ENCODE measurements at regions not wholly inside any gene's neighbourhood (a gene's known extent, or its start where the extent isn't known, plus 50 kb on each side); places are given as distances from the start of the nearest gene placed in this dataset.

DNA sequence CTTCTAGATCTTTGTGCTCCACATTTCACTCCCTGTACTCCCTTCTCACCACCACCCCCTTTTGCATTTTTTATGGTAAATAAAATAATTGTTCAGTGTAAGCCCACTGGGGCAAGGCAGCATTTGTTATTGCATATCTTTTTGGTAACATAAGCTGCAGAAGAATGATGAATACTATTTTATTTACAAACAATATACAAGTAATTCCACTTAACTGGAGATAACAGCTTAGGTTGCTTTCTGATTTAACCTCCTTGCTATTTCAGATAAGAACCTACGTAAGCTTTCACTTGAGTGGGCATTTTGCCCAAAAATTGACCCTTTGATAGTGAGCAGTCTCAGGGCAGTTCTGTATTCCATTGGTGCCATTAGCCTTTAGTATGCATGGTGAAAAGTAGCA lies 417.9 kb downstream of the SH3GL2 start:
- no peak for ATAC-seq
- POLR2A ChIA-PET = no interaction called here
- TF ChIP-seq KDM5A (IDR thresholded peaks at IDR 0.05) = no peak
- TF ChIP-seq, protein P1, sequence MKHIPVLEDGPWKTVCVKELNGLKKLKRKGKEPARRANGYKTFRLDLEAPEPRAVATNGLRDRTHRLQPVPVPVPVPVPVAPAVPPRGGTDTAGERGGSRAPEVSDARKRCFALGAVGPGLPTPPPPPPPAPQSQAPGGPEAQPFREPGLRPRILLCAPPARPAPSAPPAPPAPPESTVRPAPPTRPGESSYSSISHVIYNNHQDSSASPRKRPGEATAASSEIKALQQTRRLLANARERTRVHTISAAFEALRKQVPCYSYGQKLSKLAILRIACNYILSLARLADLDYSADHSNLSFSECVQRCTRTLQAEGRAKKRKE (CRISPR knock-in tag; IDR thresholded peaks at IDR 0.05; ENCODE audit: low read depth) = no peak
- Histone ChIP-seq H3K4me3 (no peak overlapping the region), H3K4me1 (no peaks in the 10 kb centered on the region), H3K27ac (no peak overlapping the region), H3K9me3 (no peaks in the 10 kb centered on the region), H3K4me2 (no peak overlapping the region)
- DNase-seq (ENCODE audit: low read depth in 1 of 2, low spot score in 1 of 2) = no peak
- FAIRE-seq = no peak
- WGBS (ENCODE audit: missing lambda C conversion rate) = 0% methylated on average over 1 of the region's 1 CpG
- CTCF ChIA-PET = interaction anchor here (1.6 kb wide), 1 partner anchor 15 kb away, joined by 4 read pairs; no protein-coding TSS in a partner anchor

DNA sequence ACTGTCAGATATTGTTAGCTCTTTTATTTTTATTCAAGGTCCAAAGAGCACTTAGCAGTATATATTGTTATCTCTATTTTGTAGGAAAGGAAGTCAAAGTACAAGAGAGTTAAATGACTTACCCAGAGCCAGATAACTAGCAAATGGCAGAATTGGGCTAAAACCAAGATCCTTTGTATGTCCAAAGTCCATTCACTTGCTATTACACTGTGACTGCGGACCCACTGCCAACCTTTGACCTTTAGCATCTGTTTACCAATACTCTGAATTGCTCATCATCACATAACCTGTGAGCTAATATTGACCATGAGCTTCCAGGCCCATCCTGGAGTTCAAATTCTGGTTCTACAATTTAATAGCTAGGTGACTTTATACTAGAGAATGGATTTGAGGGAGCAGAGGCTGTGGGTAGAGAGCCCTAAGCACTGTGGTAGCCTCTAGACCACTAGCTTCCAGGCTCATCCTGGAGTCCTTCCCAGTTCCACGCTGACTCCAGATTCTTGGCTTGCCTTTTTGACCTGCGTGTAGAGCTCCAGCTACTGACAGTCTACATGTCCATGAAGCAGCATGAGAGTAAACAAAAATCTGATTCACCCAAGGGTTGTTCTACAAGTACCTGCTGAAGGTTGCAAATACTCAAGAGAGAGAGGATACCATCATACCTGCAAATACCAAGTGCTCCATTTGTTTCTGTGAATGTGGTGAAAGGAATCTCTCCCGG lies 424.0 kb downstream of the SH3GL2 start:
- H3K4me3 ChIP-seq = no peak overlapping the region
- TF ChIP-seq GATA3 (IDR thresholded peaks at IDR 0.05; ENCODE audit: borderline replicate concordance) (no peak), RAD21 (conservative IDR thresholded peaks at IDR 0.05 in 1 of 2, IDR thresholded peaks at IDR 0.05 in 1 of 2) (no peak), EHMT2 (IDR thresholded peaks at IDR 0.05; ENCODE audit: low read depth) (no peak), RARB (CRISPR knock-in tag; IDR thresholded peaks at IDR 0.05) (no peak), EHF (CRISPR knock-in tag; IDR thresholded peaks at IDR 0.05) (no peak), MYC (IDR thresholded peaks at IDR 0.05; ENCODE audit: borderline replicate concordance, low read length) (no peak), CEBPB (IDR thresholded peaks at IDR 0.05) (no peak), ZC3H11A (IDR thresholded peaks at IDR 0.05) (no peak), ZFP36 (IDR thresholded peaks at IDR 0.05; ENCODE audit: borderline replicate concordance, partially characterized antibody) (no peak), FOSB (CRISPR knock-in tag; IDR thresholded peaks at IDR 0.05) (no peak), HOXB13 (CRISPR knock-in tag; IDR thresholded peaks at IDR 0.05; ENCODE audit: low read depth) (no peak), NPAS2 (CRISPR knock-in tag; IDR thresholded peaks at IDR 0.05; ENCODE audit: borderline replicate concordance) (no peak), CHD2 (IDR thresholded peaks at IDR 0.05; ENCODE audit: low read length, partially characterized antibody) (no peak), KDM5A (IDR thresholded peaks at IDR 0.05) (no peak)
- TF ChIP-seq, protein P1 (CRISPR knock-in tag; IDR thresholded peaks at IDR 0.05; ENCODE audit: low read depth) = no peak
- no peak overlapping the region for H3K27ac ChIP-seq
- 6% methylated on average over 4 of the region's 4 CpGs for WGBS (ENCODE audit: missing lambda C conversion rate)
- DNase-seq (ENCODE audit: low read depth in 1 of 2, low spot score in 1 of 2) (no peak), ATAC-seq (no peak), FAIRE-seq (no peak)
- no peak overlapping the region for H3K4me2 ChIP-seq
- no peaks in the 10 kb centered on the region for H3K9me3 ChIP-seq
- H3K4me1 ChIP-seq = no peaks in the 10 kb centered on the region
- ChIA-PET CTCF (interaction anchor here (0.8 kb wide), 1 partner anchor 14 kb away, joined by 3 read pairs; no protein-coding TSS in a partner anchor), POLR2A (no interaction called here)

DNA sequence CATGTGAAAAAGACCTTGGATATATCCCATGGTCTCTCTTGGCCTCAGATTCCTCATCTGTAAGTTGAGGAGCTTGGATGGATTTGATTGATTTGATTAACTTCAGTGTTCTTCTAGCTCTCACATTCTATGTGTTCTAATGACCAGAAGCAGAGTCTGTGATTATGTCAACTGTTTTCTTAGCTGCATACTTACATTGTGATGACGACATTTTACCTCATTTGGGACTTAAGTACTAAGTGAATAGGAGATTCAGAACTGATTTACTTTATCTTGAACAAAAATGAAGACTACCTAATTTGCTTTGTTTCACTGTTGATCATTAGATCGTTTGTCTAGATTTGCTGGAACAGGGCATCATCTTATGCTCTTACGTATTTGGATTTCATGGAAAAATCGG lies 427.7 kb downstream of the SH3GL2 start:
- Histone ChIP-seq H3K4me3 (no peak overlapping the region), H3K9me3 (no peaks in the 10 kb centered on the region), H3K27ac (no peak overlapping the region), H3K4me1 (no peaks in the 10 kb centered on the region), H3K4me2 (no peak overlapping the region)
- ATAC-seq (no peak), DNase-seq (ENCODE audit: low read depth in 1 of 2, low spot score in 1 of 2) (no peak), FAIRE-seq (peak; percentile 61)
- CTCF ChIA-PET = interaction anchor here (0.7 kb wide), 1 partner anchor 250 kb away, joined by 4 read pairs; no protein-coding TSS in a partner anchor
- no peak for TF ChIP-seq MAZ (IDR thresholded peaks at IDR 0.05; ENCODE audit: borderline replicate concordance, low read depth, low read length)
- 10% methylated on average over 4 of the region's 4 CpGs for WGBS (ENCODE audit: missing lambda C conversion rate)
- POLR2A ChIA-PET = no interaction called here

DNA sequence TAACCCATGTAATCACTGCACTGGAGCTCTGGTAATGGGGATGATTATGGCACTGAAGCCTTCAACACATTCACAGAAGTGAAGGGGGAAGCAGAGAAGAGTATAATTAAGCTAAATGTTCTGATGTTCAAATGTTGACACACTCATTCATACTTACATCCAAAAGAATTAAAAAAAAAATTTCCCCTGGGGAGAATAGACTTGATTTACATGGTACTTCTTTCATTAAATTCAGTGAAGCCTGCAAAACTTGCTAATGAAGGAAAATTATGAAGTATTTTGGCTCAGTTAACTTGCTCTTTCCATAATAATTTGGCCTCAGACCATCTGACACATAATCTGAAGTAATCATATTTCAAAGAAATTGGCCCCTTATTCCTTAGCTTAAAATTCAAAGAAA lies 428.8 kb downstream of the SH3GL2 start:
- DNase-seq (ENCODE audit: low read depth in 1 of 2, low spot score in 1 of 2) (no peak), ATAC-seq (no peak), FAIRE-seq (no peak)
- no peaks in the 10 kb centered on the region for H3K4me1 ChIP-seq
- no peak overlapping the region for H3K4me2 ChIP-seq
- TF ChIP-seq SREBF2 (IDR thresholded peaks at IDR 0.05) (no peak), JUNB (IDR thresholded peaks at IDR 0.05) (no peak), HDAC2 (IDR thresholded peaks at IDR 0.05) (no peak), CHD4 (IDR thresholded peaks at IDR 0.05; ENCODE audit: borderline replicate concordance) (no peak)
- H3K4me3 ChIP-seq = no peak overlapping the region
- ChIA-PET CTCF (no interaction called here), POLR2A (no interaction called here)
- H3K9me3 ChIP-seq = no peaks in the 10 kb centered on the region
- H3K27ac ChIP-seq = no peak overlapping the region

All from A549 (cell line).